Liver (tissue), 8 donors: ENCODE measurements at regions not wholly inside any gene's neighbourhood (a gene's known extent, or its start where the extent isn't known, plus 50 kb on each side); places are given as distances from the start of the nearest gene placed in this dataset.

Source experiments
- DNase-seq: peaks from one replicate; pipeline ENCODE4 v3.0.0-alpha.2; 2017; ENCODE audit warnings: low spot score
- H3K27ac ChIP-seq, 2 donors: one replicate each; pipeline ENCODE4 v1.7.0; 2013; ENCODE audit warnings: inconsistent platforms in 2 of 2, low read length in 2 of 2, control low read depth in 1 of 2, low read depth in 1 of 2, mild to moderate bottlenecking in 1 of 2
- H3K27me3 ChIP-seq, 4 donors: one replicate each; pipeline versions ENCODE4 v1.6.1 to v1.7.0; 2013; ENCODE audit warnings: low read length in 3 of 4, inconsistent platforms in 1 of 4, mild to moderate bottlenecking in 1 of 4, moderate library complexity in 1 of 4; ENCODE audit not compliant: control insufficient read depth in 4 of 4, insufficient read depth in 4 of 4
- H3K36me3 ChIP-seq, 4 donors: one replicate each; pipeline versions ENCODE4 v1.6.1 to v1.7.0; 2013; ENCODE audit warnings: low read length in 3 of 4, mild to moderate bottlenecking in 3 of 4, low read depth in 1 of 4, moderate library complexity in 1 of 4; ENCODE audit not compliant: control insufficient read depth in 4 of 4, insufficient read depth in 3 of 4
- H3K4me1 ChIP-seq, 4 donors: one replicate each; pipeline versions ENCODE4 v1.6.1 to v1.7.0; 2013; ENCODE audit warnings: low read length in 3 of 4, mild to moderate bottlenecking in 3 of 4, moderate library complexity in 1 of 4; ENCODE audit not compliant: control insufficient read depth in 4 of 4, insufficient read depth in 4 of 4
- H3K4me3 ChIP-seq, 3 donors: one replicate each; pipeline versions ENCODE4 v1.6.1 to v1.7.0; 2013; ENCODE audit warnings: low read length in 3 of 3, control low read depth in 1 of 3, low read depth in 1 of 3, mild to moderate bottlenecking in 1 of 3
- H3K9ac ChIP-seq, 2 donors: one replicate each; pipeline ENCODE4 v1.7.0; 2013; ENCODE audit warnings: low read length in 2 of 2, mild to moderate bottlenecking in 2 of 2, moderate library complexity in 2 of 2, control low read depth in 1 of 2, low read depth in 1 of 2
- H3K9me3 ChIP-seq, 4 donors: one replicate each; pipeline versions ENCODE4 v1.6.1 to v1.7.0; 2013; ENCODE audit warnings: low read length in 3 of 4; ENCODE audit not compliant: control insufficient read depth in 4 of 4
- ATF3 ChIP-seq: IDR thresholded peaks from 2 replicates; pipeline ENCODE4 v1.6.1; 2016; ENCODE audit warnings: antibody characterized with exemption
- CTCF ChIP-seq: fragments of 150-350 bp; IDR thresholded peaks from 2 replicates; pipeline ENCODE4 v1.5.1; 2017; ENCODE audit warnings: improper control_type of control experiment, low read depth, low read length; ENCODE audit not compliant: missing input control
- EGR1 ChIP-seq, 2 donors: IDR thresholded peaks; 2 replicates each; pipeline ENCODE4 v1.6.1; 2016 to 2018; ENCODE audit warnings: antibody characterized with exemption in 2 of 2, low read depth in 2 of 2
- FOXA2 ChIP-seq: IDR thresholded peaks from 2 replicates; pipeline ENCODE4 v1.6.1; 2016; ENCODE audit warnings: antibody characterized with exemption
- GABPA ChIP-seq, 2 donors: IDR thresholded peaks in 1 of 2; conservative IDR thresholded peaks in 1 of 2; 2 replicates each; pipeline ENCODE4 v1.6.1; 2016; ENCODE audit warnings: antibody characterized with exemption in 2 of 2, mild to moderate bottlenecking in 1 of 2, moderate library complexity in 1 of 2
- HNF4A ChIP-seq, 2 donors: conservative IDR thresholded peaks; 2 replicates each; pipeline ENCODE4 v1.6.1; 2016; ENCODE audit warnings: antibody characterized with exemption in 2 of 2, mild to moderate bottlenecking in 2 of 2
- HNF4G ChIP-seq: IDR thresholded peaks from 2 replicates; pipeline ENCODE4 v1.6.1; 2016; ENCODE audit warnings: antibody characterized with exemption
- JUND ChIP-seq, 2 donors: IDR thresholded peaks; 2 replicates each; pipeline ENCODE4 v1.6.1; 2016; ENCODE audit warnings: antibody characterized with exemption in 2 of 2
- NR2F2 ChIP-seq: IDR thresholded peaks from 2 replicates; pipeline ENCODE4 v1.6.1; 2016; ENCODE audit warnings: antibody characterized with exemption
- RAD21 ChIP-seq, 2 donors: IDR thresholded peaks; 2 replicates each; pipeline ENCODE4 v1.6.1; 2016; ENCODE audit warnings: antibody characterized with exemption in 2 of 2, mild to moderate bottlenecking in 2 of 2
- RXRA ChIP-seq, 2 donors: IDR thresholded peaks; 2 replicates each; pipeline ENCODE4 v1.6.1; 2017 to 2018; ENCODE audit warnings: antibody characterized with exemption in 2 of 2, mild to moderate bottlenecking in 1 of 2
- SP1 ChIP-seq: IDR thresholded peaks from 2 replicates; pipeline ENCODE4 v1.6.1; 2018; ENCODE audit warnings: antibody characterized with exemption, mild to moderate bottlenecking
- TAF1 ChIP-seq: conservative IDR thresholded peaks from 2 replicates; pipeline ENCODE4 v1.6.1; 2016; ENCODE audit warnings: antibody characterized with exemption, mild to moderate bottlenecking
- YY1 ChIP-seq: IDR thresholded peaks from 2 replicates; pipeline ENCODE4 v1.6.1; 2016; ENCODE audit warnings: antibody characterized with exemption, mild to moderate bottlenecking
- WGBS: extraction: QIAGEN DNeasy Blood & Tissue Kit; methylation state at CpG from one replicate; pipeline ENCODE4 v1.1.7; 2013; 5-methylcytosine and 5-hydroxymethylcytosine counted together
- TF ChIP-seq, protein P1 (sequence below): IDR thresholded peaks from 2 replicates; pipeline ENCODE4 v1.6.1; 2016; ENCODE audit warnings: antibody characterized with exemption
- TF ChIP-seq, protein P2 (sequence below): IDR thresholded peaks from 2 replicates; pipeline ENCODE4 v1.6.1; 2016; ENCODE audit warnings: antibody characterized with exemption, mild to moderate bottlenecking
- donor health status: healthy.
- donor health status: healthy.
- donor health status: healthy.
- donor health status: healthy.
- donor health status: healthy.

GRCh38 chr12:127885954-127886750 is 380.8 kb upstream of the TMEM132C start (continued):
- TF ChIP-seq GABPA (IDR thresholded peaks at IDR 0.05 in 1 of 2, conservative IDR thresholded peaks at IDR 0.05 in 1 of 2) = no peak
- no peak for TF ChIP-seq HNF4G
- TF ChIP-seq, protein P1, sequence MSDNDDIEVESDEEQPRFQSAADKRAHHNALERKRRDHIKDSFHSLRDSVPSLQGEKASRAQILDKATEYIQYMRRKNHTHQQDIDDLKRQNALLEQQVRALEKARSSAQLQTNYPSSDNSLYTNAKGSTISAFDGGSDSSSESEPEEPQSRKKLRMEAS = no peak
- no peak for TF ChIP-seq TAF1
- no peak for TF ChIP-seq SP1

DNA sequence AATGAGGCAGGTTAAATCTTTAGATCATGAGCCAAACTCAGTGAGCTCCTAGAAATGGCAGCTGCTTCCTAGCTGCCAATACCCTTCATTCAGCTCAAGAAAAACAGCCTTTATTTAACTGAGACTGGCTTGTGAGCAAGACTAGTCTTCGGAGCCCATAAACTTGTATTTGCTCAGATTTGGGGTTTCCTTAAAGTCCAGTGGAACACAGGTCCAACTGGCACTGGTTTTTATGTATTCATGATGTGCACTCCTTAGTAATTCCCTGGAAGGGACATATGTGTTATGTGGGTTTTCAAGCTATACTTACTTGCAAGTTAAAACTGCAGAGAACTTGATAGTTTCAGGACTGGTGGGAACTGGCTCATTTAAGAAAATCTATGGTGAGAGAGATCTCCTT is 380.1 kb upstream of the TMEM132C start:
- no peak overlapping the region for H3K4me3 ChIP-seq
- peaks cover 0 to 1% (median 0%) of the 10 kb centered on the region in 4 donors for H3K9me3 ChIP-seq
- H3K9ac ChIP-seq = no peak overlapping the region
- DNase-seq = no peak
- TF ChIP-seq ATF3 = no peak
- no peak for TF ChIP-seq EGR1 (IDR thresholded peaks at IDR 0.05; ENCODE audit: low read depth in 2 of 2)
- peaks cover 0 to 2% (median 0%) of the 10 kb centered on the region in 4 donors for H3K27me3 ChIP-seq
- H3K36me3 ChIP-seq = no peaks in the 10 kb centered on the region
- H3K27ac ChIP-seq = no peak overlapping the region
- 82% methylated on average over 1 of the region's 1 CpG for WGBS
- no peaks in the 10 kb centered on the region for H3K4me1 ChIP-seq

GRCh38 chr12:127888943-127889719 is 377.8 kb upstream of the TMEM132C start:
- Histone ChIP-seq H3K27ac (no peak overlapping the region), H3K4me3 (no peak overlapping the region), H3K36me3 (no peaks in the 10 kb centered on the region), H3K27me3 (peaks cover 0 to 2% (median 0%) of the 10 kb centered on the region in 4 donors), H3K4me1 (no peaks in the 10 kb centered on the region), H3K9me3 (peaks cover 0 to 1% (median 0%) of the 10 kb centered on the region in 4 donors), H3K9ac (no peak overlapping the region)
- TF ChIP-seq, protein P2, sequence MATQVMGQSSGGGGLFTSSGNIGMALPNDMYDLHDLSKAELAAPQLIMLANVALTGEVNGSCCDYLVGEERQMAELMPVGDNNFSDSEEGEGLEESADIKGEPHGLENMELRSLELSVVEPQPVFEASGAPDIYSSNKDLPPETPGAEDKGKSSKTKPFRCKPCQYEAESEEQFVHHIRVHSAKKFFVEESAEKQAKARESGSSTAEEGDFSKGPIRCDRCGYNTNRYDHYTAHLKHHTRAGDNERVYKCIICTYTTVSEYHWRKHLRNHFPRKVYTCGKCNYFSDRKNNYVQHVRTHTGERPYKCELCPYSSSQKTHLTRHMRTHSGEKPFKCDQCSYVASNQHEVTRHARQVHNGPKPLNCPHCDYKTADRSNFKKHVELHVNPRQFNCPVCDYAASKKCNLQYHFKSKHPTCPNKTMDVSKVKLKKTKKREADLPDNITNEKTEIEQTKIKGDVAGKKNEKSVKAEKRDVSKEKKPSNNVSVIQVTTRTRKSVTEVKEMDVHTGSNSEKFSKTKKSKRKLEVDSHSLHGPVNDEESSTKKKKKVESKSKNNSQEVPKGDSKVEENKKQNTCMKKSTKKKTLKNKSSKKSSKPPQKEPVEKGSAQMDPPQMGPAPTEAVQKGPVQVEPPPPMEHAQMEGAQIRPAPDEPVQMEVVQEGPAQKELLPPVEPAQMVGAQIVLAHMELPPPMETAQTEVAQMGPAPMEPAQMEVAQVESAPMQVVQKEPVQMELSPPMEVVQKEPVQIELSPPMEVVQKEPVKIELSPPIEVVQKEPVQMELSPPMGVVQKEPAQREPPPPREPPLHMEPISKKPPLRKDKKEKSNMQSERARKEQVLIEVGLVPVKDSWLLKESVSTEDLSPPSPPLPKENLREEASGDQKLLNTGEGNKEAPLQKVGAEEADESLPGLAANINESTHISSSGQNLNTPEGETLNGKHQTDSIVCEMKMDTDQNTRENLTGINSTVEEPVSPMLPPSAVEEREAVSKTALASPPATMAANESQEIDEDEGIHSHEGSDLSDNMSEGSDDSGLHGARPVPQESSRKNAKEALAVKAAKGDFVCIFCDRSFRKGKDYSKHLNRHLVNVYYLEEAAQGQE = no peak
- TF ChIP-seq ATF3 (no peak), RAD21 (IDR thresholded peaks at IDR 0.05) (no peak), GABPA (IDR thresholded peaks at IDR 0.05 in 1 of 2, conservative IDR thresholded peaks at IDR 0.05 in 1 of 2) (no peak), EGR1 (IDR thresholded peaks at IDR 0.05; ENCODE audit: low read depth in 2 of 2) (no peak), HNF4G (no peak), SP1 (no peak), TAF1 (no peak), CTCF (no peak), HNF4A (conservative IDR thresholded peaks at IDR 0.05) (no peak), RXRA (IDR thresholded peaks at IDR 0.05) (no peak), NR2F2 (no peak), YY1 (no peak), FOXA2 (no peak), JUND (IDR thresholded peaks at IDR 0.05) (no peak)
- TF ChIP-seq, protein P1 = no peak
- WGBS = 79% methylated on average over 4 of the region's 4 CpGs
- DNase-seq = no peak
